ENCODE measurements at regions not wholly inside any gene's neighbourhood (a gene's known extent, or its start where the extent isn't known, plus 50 kb on each side); places are given as distances from the start of the nearest gene placed in this dataset.

GRCh38 chr2:18900691-18901141, 311.3 kb upstream of the NT5C1B start:
- intact Hi-C loops (cut with micrococcal nuclease), result no loop called here

DNA sequence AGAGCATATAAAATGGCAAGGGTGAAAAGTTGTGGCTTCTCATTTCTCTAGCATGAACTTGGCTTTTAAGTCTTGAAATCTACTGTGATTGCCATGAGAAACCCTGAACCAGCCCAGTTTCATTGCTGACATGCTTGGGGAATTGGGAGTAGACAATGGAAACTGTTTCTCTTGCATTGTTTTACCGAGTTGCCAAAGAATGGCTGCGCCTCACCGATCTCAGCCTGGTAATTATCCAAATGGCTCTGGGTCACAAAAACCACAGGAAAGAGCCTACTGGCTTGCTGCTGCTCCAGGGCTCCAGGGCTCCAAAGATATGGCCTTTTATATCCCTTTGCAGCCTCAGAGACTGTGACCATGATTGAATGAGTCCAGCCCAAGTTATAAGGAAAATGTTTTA, 310.4 kb upstream of the NT5C1B start:
- intact Hi-C loops (cut with micrococcal nuclease), result no loop called here

GRCh38 chr2:18898271-18898670, 308.9 kb upstream of the NT5C1B start:
- intact Hi-C loops (cut with micrococcal nuclease), result no loop called here

GRCh38 chr2:18896125-18896764, 306.9 kb upstream of the NT5C1B start:
- intact Hi-C loops (cut with micrococcal nuclease), result no loop called here

GRCh38 chr2:18891600-18892345, 302.4 kb upstream of the NT5C1B start:
- intact Hi-C loops (cut with micrococcal nuclease), result no loop called here

- intact Hi-C loops (cut with micrococcal nuclease), result no loop called here
Observed at GRCh38 chr2:18889565-18890332, 300.4 kb upstream of the NT5C1B start.

DNA sequence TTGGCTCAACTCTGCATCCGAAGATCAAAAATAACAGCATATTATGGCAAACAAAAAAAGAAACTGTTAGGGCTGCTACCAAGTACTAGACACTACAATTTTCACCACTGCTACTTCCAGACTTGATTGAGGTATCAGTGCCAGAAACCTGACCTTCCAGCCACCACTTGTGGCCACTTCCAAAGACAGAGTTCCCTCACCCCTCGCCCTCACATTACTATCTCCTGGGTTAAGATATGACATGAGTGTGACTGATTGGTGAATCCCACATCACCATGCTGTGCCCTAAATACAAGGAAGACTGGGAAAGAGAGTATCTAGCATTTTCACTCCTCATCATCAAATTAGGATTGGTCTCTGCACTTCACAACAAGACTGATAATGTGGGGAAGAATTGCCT, 296.1 kb upstream of the NT5C1B start:
- intact Hi-C loops (cut with micrococcal nuclease), result no loop called here

DNA sequence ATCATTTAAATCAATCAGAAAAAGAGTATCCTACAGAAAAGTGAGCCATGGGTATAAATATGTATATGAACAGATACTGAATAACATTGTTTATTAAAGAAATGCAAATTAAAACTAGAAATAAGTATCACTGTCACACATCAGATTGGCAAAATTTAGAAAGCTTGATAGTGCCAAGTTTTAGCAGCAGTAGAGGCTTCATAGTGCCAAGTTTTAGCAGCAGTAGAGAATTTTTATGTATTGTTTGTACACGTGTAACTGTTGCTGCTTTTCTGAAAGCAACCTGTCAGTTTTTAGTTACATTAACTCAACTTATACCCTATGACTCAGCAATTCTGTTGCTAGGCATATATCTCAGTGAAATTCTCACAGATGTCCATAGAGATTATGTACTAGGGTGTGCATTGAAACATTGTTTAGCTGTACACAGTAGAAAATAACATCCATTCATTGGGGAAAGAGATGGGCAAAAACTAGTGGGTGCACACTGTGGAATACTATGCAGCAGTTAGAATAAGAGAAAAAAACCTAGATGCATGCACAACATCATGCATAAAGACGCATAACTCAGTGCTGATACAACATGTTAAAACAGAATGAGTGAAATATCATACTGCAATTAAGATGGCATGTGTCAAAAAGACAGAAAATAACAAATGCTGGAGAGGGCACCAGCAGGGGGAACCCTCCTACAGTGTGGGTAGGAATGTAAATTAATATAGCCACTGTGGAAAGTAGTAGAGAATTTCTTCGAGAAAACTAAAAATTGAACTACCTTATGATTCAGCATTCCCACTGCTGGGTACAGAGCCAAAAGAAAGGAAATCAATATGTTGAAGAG, 294.5 kb upstream of the NT5C1B start:
- intact Hi-C loops (cut with micrococcal nuclease), result loop anchor here (1.0 kb wide), 1 partner anchor 979 kb away; no protein-coding TSS in a partner anchor

GRCh38 chr2:18871430-18871829, 282.1 kb upstream of the NT5C1B start:
- intact Hi-C loops (cut with micrococcal nuclease), result no loop called here

DNA sequence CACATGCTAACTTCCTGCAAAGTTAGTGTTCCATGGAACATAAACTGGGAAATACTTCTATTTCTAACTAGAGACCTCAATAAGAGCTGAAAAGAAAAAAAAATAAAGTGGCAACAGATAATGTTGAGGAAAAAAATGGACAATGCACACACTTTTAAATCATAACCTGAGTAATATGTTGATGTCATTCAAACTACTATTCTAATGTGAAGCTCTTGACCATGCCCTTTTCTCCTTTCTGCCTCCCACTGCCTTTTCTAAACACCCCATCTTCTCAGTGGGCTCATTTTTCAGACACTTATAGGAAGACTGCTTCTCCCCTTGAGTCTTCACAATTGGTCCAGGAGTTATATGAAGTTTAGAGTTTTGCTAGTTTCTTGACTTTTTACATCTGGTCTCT, 280.9 kb upstream of the NT5C1B start:
- intact Hi-C loops (cut with micrococcal nuclease), result no loop called here

GRCh38 chr2:18861951-18862350, 272.6 kb upstream of the NT5C1B start:
- intact Hi-C loops (cut with micrococcal nuclease), result no loop called here

DNA sequence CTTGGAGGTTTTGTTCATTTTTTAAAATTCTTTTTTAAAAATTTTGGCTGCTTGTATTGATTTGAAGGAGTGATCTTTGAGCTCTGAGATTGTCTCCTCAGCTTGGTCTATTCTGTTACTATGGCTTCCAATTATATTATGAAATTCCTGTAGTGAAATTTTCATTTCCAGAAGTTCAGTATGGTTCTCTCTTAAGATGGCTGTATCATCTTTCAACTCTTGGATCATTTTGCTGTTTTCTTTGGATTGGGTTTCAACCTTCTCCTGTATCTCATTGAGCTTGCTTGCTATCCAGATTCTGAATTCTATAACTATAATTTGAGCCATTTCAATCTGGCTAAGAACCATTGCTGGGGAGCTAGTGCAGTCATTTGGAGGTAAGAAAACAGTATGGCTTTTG, 270.8 kb upstream of the NT5C1B start:
- intact Hi-C loops (cut with micrococcal nuclease), result no loop called here

DNA sequence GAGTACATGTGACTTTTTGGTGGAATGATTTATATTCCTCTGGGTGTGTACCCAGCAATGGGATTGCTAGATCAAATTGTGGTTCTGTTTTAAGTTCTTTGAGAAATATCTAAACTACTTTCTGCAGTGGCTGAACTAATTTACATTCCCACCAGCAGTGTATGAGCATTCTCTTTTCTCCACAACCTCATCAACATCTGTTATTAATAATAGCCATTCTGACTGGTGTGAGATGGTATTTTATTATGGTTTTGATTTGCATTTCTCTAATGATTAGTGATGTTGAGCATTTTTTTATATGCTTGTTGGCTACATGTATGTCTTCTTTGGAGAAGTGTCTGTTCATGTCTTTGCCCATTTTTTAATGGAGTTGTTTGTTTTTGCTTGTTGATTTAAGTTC, 267.4 kb upstream of the NT5C1B start:
- intact Hi-C loops (cut with micrococcal nuclease), result no loop called here

GRCh38 chr2:18855027-18855426, 265.7 kb upstream of the NT5C1B start:
- intact Hi-C loops (cut with micrococcal nuclease), result no loop called here

DNA sequence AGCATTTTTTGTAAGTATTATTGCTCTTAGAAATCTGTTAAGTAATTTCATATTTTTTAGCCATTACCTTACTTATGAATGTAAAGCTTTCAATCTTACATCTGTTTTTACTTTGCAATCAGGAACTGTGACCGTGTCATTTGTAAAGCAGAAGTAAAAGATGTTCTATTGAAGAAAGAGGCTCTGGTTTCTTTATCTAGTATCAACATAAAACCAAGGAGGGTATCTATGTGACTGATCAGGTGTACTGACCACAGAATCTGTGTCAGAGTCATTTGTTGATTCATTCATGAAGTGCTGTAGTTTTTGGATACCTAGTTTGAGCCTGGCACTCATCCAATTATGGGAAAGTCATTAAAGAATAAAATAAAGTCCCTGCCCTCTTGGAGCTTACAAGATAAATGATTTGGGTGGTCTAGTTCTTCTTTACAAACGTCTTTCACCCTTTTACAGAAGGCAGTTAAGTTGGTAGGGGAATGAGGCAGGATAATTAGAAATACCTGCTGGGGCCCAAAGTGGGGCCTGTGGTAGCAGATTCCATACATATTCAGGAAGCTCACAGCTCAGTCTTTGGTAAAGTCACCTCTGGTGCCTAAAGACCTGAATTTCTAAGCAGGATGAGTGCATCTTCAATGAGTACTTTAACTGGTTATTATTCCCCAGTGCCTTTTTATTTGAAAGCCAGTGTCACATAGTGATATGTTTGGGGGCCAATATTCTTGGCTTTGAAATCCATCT, 260.6 kb upstream of the NT5C1B start:
- intact Hi-C loops (cut with micrococcal nuclease), result no loop called here

DNA sequence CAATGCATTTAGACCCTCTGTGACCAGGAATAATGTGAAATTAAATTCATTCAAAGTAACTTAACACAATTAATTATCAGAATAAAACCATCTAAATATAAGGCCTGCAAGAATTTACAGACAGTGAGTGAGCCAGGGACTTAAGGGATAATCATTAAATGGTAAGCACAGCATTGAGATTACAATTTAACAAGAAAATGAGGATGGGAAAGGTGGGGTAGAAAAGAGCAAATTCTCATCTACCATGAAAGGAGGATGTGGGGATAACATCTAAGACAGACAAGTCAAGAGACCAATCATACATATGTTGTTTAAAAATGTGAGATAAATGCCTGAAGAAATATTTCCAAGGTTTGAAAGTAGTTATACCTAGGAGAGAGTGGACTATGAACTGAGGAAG, 259.3 kb upstream of the NT5C1B start:
- intact Hi-C loops (cut with micrococcal nuclease), result no loop called here

GRCh38 chr2:18845854-18846445, 256.6 kb upstream of the NT5C1B start:
- intact Hi-C loops (cut with micrococcal nuclease), result no loop called here

DNA sequence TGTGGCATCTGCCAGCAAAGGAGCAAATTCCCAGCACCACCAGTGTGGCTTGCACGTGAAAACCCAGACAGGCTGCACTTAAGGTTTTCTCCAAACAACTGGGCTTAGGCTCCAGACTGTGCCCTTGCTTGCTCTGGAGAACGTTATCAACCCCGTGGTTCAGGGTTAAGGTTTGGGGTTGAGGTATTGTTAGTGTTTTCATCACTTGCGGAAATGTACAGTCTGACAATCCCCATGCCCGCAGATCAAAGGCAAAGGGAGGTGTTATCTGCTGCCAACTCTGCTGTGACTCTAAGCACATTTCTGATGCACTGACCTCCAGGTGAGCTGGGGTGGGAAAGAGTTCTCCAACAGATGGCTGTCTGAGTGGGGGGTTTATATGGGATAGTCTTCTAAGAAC, 253.5 kb upstream of the NT5C1B start:
- intact Hi-C loops (cut with micrococcal nuclease), result no loop called here

DNA sequence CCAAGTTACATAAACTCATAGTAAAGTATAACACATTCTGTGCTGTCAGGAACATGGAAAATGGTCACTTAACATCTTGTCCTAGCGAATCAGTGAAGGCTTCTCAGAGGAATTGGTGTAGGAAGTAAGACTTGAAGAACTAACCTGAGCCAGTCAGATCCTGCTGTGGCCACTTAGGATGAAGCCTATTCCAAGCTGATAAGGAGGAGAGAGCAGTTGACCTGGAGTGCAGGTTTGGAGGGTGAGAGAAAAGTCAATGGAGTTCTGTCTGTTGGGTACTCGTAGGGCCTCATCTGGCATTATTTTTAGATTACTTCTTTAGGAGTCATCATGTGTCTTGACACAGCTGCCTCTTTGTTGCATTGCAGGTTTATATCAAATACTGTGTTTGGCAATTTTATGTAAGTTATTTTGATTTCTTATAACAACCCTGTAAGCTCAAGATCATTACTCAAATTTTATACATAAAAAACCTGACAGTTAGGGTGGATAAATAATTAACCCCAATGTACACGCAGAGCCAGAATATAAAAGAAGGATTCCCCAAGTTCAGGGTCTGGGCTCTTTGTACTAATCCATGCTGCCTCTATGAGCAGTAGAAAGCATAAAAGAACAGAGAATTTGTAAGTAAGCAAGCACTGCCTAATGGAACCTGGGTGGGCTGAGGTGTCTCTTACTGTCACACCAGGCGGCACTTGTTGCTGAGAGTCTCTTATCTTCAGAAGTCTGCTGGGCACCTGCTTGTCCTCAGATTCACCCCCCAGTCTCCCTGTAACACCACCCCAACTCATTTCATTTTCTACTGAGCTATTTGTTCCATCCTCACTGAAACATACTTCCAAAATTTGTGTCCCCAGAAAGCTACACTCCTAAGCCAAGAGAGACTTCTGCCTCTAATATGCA, 252.1 kb upstream of the NT5C1B start:
- intact Hi-C loops (cut with micrococcal nuclease), result no loop called here
